Epithelial cell of esophagus (primary cell): ENCODE measurements at regions not wholly inside any gene's neighbourhood (a gene's known extent, or its start where the extent isn't known, plus 50 kb on each side); places are given as distances from the start of the nearest gene placed in this dataset.

ENCODE experiments used
- DNase-seq: peaks from one replicate; pipeline ENCODE4 v3.0.0; 2010; ENCODE audit warnings: low read depth
- H3K4me3 ChIP-seq: 2 replicates; pipeline ENCODE4 v1.5.1; 2011; ENCODE audit warnings: mild to moderate bottlenecking, low read length, control low read depth
- CTCF ChIP-seq: IDR thresholded peaks from 2 replicates; pipeline ENCODE4 v1.5.1; 2011; ENCODE audit warnings: low read depth, mild to moderate bottlenecking, low read length, control low read depth, inconsistent platforms; ENCODE audit not compliant: insufficient read depth; ENCODE audit errors: missing control alignments

- DNase-seq = peak; percentile 35
- H3K4me3 ChIP-seq = no peak overlapping the region
- no peak for TF ChIP-seq CTCF
Observed at GRCh38 chr20:22770241-22770800, 185.9 kb upstream of the FOXA2 start.

GRCh38 chr20:22771706-22772105 is 187.3 kb upstream of the FOXA2 start:
- H3K4me3 ChIP-seq = no peak overlapping the region
- peak; percentile 51 for DNase-seq
- no peak for TF ChIP-seq CTCF

- TF ChIP-seq CTCF = no peak
- no peak overlapping the region for H3K4me3 ChIP-seq
- DNase-seq = no peak
Observed at GRCh38 chr20:22773344-22773743, 189.0 kb upstream of the FOXA2 start.

GRCh38 chr20:22775256-22775655 is 190.9 kb upstream of the FOXA2 start:
- no peak for DNase-seq
- TF ChIP-seq CTCF = no peak
- H3K4me3 ChIP-seq = no peak overlapping the region

- TF ChIP-seq CTCF = no peak
- peak; percentile 96 for DNase-seq
- H3K4me3 ChIP-seq = no peak overlapping the region
Observed at GRCh38 chr20:22775671-22776139, 191.3 kb upstream of the FOXA2 start.

- no peak overlapping the region for H3K4me3 ChIP-seq
- no peak for TF ChIP-seq CTCF
- no peak for DNase-seq
Observed at GRCh38 chr20:22776369-22776768, 192.0 kb upstream of the FOXA2 start.

- no peak for DNase-seq
- H3K4me3 ChIP-seq = no peak overlapping the region
- TF ChIP-seq CTCF = no peak
Observed at GRCh38 chr20:22779878-22780277, 195.5 kb upstream of the FOXA2 start.
